ENCODE measurements at regions not wholly inside any gene's neighbourhood (a gene's known extent, or its start where the extent isn't known, plus 50 kb on each side); places are given as distances from the start of the nearest gene placed in this dataset.
"Not testable (repeated sequence)": the region's sequence is repeated elsewhere in the genome, so short reads cannot be mapped to it uniquely, and the experiment has no call there.

DNA sequence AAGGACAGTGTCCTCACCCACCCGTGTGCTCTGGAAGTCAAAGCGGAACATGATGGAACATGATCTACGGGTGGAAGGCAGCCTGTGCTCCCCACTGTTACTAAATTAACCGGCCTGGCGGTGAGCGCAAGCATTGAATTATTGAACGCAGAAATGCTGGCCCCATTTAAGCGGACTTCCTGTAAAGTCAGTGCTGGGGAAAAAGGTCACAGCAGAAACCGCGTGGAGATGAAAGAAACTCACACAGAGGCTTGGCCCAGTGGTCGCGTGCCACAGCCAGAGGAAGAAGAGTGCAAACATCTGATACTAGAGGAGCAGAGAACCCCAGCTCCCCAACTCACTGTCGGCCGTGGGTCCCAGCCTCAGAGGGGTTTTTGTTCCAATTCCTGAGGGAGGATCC lies 321.2 kb downstream of the ADGRD1 start:
- no peak for DNase-seq (ENCODE audit: low spot score)

DNA sequence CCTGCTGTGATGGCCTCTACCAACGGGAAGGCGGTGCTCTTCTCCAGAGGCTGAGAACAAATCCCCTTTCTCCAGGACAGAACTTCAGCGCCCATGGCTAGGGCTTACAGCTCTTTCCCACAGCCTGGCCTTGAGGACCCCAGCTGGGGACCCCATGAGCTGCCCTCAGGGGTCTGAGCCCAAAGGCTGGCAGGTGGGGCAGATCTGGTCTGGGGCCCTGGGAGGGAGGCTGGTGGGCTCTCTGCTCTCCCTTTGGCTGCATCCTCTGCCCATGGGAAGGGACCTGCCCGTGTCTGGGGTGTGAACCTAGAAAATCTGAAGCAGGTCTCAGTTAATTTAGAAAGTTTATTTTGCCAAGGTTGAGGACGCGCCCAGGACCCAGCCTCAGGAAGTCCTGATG lies 322.1 kb downstream of the ADGRD1 start:
- DNase-seq (ENCODE audit: low spot score), result no peak

DNA sequence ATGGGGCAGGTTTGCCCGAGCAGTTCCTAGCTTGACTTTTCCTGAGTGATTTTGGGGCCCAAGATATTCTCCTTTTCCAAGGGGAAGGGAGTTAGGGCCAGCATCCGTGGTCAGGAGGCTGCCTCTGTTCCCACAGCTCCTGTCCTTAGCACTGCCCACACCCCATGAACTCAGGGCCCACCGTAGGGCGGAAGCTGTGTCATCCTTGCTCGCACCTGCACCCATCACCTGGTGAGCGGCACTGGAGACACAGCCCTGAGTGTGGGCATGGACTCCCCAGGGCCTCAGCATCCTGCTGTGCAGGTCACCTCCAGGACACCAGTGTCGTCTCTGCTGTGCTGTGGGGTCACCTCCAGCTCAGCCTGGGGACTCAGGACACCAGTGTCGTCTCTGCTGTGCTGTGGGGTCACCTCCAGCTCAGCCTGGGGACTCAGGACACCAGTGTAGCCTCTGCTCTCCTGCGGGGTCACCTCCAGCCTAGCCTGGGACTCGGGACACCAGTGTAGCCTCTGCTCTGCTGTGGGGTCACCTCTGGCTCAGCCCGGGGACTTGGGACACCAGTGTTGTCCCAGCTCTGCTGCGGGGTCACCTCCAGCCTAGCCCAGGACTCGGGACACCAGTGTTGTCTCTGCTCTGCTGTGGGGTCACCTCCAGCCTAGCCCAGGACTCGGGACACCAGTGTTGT lies 322.9 kb downstream of the ADGRD1 start:
- DNase-seq (ENCODE audit: low spot score), result no peak

DNA sequence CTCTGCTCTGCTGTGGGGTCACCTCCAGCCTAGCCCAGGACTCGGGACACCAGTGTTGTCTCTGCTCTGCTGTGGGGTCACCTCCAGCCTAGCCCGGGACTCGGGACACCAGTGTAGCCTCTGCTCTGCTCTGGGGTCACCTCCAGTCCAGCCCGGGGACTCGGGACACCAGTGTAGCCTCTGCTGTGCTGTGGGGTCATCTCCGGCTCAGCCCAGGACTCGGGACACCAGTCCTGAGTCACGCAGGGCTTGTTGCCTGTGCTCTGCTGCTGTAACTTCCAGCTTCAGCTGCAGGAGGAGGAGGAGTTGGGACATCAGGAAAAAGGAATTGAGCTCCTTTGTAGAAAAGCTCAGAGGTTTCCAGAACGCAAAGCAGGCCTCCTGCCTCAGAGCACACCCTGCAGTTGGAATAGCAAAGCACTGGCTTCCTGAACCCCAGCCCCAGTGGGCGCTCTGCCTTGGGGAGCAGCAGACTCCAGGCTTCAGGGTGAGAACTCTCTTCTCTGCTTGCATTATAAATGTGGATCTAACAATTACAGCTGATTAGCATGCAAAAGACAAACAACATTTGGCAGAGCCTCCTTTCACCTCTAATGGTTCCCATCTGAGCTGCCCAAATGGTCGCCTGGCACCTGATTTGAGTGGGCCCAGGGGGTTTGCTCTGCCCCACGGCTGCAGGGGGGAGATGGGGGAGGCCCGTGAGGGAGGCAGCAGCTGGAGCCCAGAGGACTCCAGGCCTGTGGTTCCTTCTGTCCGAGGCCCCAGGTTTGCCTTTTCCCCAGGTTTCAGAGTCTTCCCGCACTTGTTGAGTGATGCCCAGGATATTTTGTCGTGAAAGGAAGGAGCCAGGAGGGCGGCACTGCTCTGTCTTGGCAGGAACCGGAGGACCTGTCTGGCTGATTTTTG lies 323.7 kb downstream of the ADGRD1 start:
- DNase-seq (ENCODE audit: low spot score), result not testable (repeated sequence)

DNA sequence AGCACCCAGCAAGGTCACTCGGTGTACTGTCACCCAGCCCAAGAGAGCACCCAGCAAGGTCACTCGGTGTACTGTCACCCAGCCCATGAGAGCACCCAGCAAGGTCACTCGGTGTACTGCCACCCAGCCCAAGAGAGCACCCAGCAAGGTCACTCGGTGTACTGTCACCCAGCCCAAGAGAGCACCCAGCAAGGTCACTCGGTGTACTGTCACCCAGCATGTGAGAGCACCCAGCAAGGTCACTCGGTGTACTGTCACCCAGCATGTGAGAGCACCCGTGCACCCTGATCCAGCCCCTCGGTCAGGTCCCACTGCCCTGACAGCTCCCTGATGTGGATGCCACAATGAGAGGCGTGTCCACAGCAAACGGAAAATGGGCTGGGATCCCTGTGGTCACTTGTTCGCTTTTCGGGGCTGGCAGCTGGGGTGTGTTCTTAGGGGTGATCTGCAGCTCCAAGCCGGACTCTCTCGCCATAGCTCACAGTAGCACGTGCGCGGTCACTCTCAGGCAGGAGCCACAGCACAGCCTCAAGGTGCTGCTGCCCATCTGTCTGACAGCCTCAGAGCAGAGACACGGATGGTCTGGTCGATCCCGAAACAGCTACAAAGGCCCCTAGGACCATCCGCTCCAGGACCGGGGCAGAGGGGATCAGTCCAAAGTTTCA lies 324.9 kb downstream of the ADGRD1 start:
- DNase-seq (ENCODE audit: low spot score), result not testable (repeated sequence)

DNA sequence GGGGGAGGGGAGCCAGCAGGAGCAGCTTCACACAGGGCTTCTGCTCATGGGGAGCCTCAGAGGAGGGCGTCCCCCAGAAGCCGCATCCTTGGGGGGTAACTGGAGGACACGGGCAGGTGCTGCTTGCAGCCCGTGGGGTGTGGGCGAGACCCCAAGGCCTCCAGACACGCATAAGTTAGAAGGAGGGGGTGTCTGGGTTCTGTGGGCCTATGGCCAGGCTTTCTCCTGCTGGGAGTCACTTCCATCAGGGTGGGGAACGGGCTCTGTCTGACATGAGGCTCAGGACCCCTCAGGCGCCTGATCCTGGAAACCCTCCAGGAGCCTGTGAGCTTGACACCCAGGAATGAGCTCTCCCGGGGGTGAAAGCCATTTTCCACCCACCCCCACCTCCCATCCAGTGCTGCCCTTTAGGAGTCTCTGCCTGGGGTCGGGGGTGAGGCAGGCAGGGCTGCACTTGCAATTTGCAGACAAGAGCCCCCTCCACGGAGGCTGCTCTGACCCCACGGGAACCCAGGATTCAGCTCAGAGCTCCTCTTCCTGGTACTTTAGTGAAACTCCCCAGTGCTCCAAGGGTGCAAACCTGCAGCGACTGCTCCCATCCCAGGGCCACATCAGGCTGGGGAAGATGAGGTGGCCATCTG lies 325.7 kb downstream of the ADGRD1 start:
- DNase-seq (ENCODE audit: low spot score), result no peak

GRCh38 chr12:131280426-131280825 lies 326.7 kb downstream of the ADGRD1 start:
- DNase-seq (ENCODE audit: low spot score), result no peak

DNA sequence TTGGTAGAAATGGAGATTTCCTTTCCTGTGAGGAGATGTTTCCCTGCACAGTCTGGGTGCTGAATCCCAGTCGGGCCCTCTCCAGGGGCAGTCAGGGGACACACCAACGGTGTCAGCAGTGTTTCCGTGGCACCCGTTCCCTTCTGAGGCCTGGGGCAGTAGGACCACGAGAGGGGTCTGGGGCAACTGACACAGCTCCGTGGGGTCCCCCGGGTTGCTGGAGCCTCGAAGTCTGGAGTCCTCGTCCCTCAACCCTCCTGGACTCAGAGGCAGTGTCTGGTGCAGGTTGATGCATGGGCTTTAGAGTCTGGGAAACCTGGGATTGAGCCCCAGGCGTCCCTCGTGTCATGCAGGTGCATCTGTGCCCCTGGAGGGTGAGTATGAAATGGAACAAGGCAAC lies 327.3 kb downstream of the ADGRD1 start:
- no peak for DNase-seq (ENCODE audit: low spot score)

DNA sequence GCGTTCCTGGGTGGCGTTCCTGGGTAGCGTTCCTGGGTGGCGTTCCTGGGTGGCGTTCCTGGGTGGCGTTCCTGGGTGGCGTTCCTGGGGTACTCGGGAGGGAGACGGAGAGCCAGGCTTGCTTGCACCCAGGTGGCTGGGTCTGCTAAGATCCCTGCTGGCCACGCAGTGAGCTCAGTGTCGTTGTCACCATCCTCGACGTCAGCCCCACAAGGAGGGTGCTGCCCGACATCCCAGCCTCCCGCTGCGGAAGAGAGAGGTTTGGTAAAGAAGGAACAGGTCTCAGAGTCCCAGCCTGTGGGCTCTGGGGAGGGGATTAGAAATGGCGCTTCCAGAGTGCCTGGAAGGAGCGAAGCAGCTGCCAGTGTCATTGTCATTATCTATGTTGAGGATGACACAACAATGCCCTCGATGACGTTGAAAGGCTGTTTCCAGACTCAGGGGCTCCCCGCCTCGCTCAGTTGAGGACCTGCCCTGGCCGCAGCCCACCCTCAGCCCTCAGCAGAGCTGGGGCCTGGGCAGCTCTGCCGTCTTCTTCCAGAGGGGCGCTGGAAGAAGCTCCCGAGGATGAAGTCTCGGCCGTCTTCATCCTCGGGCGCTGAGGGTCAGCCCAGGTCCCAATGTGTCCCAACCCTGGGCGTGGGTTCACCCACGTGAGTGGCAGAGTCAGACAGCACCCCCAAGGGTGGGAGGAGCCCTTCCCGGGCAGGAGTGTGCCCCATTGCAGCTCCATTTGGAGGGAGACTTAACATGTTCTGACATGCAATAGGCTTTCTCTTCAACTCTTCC lies 328.8 kb downstream of the ADGRD1 start:
- DNase-seq (ENCODE audit: low spot score), result no peak

GRCh38 chr12:131283191-131283861 lies 329.6 kb downstream of the ADGRD1 start:
- DNase-seq (ENCODE audit: low spot score), result no peak

- not testable (repeated sequence) for DNase-seq (ENCODE audit: low spot score)
Observed at GRCh38 chr12:131283862-131284825, 330.4 kb downstream of the ADGRD1 start.

GRCh38 chr12:131284954-131285904 lies 331.5 kb downstream of the ADGRD1 start:
- not testable (repeated sequence) for DNase-seq (ENCODE audit: low spot score)

DNA sequence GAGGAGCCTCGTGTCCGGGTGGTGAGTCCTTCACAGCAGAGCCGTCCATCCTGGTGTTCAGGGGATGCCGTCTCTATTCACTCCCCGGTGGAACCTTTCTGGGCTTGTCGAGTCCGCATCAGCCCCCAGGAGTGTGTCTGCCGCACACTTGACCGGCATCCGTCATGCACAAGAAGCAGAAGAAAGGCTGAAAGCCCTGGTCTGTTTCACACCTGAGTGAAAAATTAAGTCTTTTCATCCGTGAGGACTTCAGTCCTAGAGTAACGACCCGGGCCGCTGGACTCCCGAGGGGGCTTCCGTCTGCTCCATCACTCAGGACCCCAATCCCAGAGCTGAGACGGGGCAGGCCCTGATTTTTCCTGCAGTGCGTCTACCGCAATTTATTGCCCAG lies 332.2 kb downstream of the ADGRD1 start:
- DNase-seq (ENCODE audit: low spot score), result not testable (repeated sequence)

- DNase-seq (ENCODE audit: low spot score), result not testable (repeated sequence)
Observed at GRCh38 chr12:131286301-131286700, 332.6 kb downstream of the ADGRD1 start.

DNA sequence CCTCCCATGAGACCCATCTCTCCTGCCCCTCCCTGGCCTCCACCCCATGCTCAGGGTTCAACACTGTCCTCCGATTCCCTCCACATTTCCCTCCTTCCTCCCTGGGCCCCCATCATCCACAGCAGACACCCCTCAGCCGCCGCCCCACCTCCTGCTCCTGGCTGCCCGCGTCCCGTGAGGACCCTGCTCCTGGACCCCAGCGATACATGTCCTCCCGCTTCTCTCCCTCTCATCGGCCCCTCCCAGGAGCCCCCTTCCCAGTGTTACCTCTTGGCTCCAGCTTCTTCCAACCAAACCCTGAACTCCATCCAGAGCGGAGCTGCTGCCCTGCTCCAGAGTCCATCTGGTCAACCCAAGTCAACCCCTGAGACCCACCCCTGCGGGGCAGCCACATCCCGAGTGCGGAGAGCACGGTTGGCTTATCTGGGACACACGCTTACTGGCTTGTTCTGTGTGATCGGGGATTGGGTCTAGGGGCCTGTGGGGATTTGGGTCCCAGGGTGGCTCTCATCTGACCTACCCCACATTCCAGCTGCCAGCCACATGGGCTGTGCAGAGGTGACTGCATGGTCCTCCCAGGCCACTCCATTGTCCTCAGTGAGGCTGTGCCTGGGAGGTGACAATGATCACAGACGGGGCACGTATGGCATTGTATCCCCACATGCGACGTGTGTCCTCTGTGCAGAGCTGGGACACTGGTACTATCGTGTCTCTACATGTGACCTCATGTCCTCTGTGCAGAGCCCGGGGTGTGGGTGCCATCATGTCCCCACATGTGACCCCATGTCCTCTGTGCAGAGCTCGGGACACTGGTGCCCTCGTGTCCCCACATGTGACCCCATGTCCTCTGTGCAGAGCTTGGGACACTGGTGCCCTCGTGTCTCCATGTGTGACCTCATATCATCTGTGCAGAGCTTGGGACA lies 333.6 kb downstream of the ADGRD1 start:
- no peak for DNase-seq (ENCODE audit: low spot score)

DNA sequence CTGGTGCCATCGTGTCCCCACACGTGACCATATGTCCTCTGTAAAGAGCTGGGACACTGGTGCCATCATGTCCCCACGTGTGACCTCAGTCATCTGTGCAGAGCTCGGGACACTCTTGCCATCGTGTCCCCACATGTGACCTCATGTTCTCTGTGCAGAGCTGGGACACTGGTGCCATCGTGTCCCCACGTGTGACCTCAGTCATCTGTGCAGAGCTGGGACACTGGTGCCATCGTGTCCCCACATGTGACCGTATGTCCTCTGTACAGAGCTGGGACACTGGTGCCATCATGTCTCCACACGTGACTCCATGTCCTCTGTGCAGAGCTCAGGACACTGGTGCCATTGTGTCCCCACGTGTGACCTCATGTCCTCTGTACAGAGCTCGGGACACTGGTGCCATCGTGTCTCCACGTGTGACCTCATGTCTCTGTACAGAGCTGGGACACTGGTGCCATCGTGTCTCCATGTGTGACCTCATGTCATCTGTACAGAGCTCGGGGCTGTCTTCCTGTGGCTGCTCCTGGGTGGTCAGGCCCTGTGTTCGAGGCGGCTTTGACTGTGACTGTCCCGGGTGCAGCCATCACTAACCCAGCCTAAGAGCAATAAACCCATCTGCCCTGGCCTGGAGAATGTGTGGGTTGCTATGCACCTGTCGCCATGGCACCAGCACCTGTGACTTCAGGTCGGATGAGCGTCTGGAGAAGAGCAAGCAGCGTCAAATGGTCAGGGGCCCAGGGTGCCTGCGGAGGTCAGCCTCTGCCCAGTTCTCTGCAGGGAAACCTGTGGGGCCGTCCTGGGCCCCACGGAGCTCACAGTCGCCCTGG lies 334.4 kb downstream of the ADGRD1 start:
- DNase-seq (ENCODE audit: low spot score), result no peak
